ENCODE measurements at regions not wholly inside any gene's neighbourhood (a gene's known extent, or its start where the extent isn't known, plus 50 kb on each side); places are given as distances from the start of the nearest gene placed in this dataset.

GRCh38 chr2:39954346-39954745 is 175.3 kb upstream of the THUMPD2 start (continued):
- no peak for TF ChIP-seq RNF219 (CRISPR knock-in tag; IDR thresholded peaks at IDR 0.05)
- TF ChIP-seq ZNF691 (CRISPR knock-in tag; IDR thresholded peaks at IDR 0.05; ENCODE audit: borderline replicate concordance, low read depth) = no peak
- no peak for TF ChIP-seq DBP (CRISPR knock-in tag; IDR thresholded peaks at IDR 0.05; ENCODE audit: not compliant biosample characterization)
- TF ChIP-seq ZNF180 (CRISPR knock-in tag; IDR thresholded peaks at IDR 0.05; ENCODE audit: borderline replicate concordance, low read depth) = no peak
- TF ChIP-seq PHB2 (IDR thresholded peaks at IDR 0.05; ENCODE audit: partially characterized antibody) = no peak
- no peak for TF ChIP-seq ONECUT2 (CRISPR knock-in tag; IDR thresholded peaks at IDR 0.05)
- no peak for TF ChIP-seq ZNF768 (CRISPR knock-in tag; IDR thresholded peaks at IDR 0.05)

- no peak for ATAC-seq
- Histone ChIP-seq H4K20me1 (ENCODE audit: insufficient read depth, low read length) (no peaks in the 10 kb centered on the region), H3K9me3 (ENCODE audit: low read length) (no peaks in the 10 kb centered on the region), H3K4me1 (ENCODE audit: insufficient read depth, low read length) (no peaks in the 10 kb centered on the region), H3K27me3 (ENCODE audit: control insufficient read depth in 1 of 2, insufficient read depth in 2 of 2, low read length in 2 of 2) (no peaks in the 10 kb centered on the region), H3K4me3 (replicated peaks in 1 of 3; ENCODE audit: insufficient read depth in 1 of 3, low read depth in 2 of 3, low read length in 3 of 3) (no peak overlapping the region; a peak in 1 of 6 replicates), H3K4me2 (ENCODE audit: low read depth, low read length) (no peak overlapping the region), H3K9ac (ENCODE audit: insufficient read depth, low read depth, low read length) (no peak overlapping the region), H3K27ac (ENCODE audit: extremely low read length, insufficient read depth, low read length) (no peak overlapping the region), H3K79me2 (ENCODE audit: insufficient read depth, low read length) (no peaks in the 10 kb centered on the region), H3K36me3 (replicated peaks in 1 of 2; ENCODE audit: control insufficient read depth in 1 of 2, insufficient read depth in 2 of 2, low read length in 2 of 2) (no peaks in the 10 kb centered on the region), H2AFZ (ENCODE audit: low read length) (no peak overlapping the region)
- ChIA-PET POLR2A (no interaction called here), CTCF (ENCODE audit: low intra/inter-chr PET ratio, low total read pairs) (no interaction called here)
- TF ChIP-seq MED1 (CRISPR knock-in tag; IDR thresholded peaks at IDR 0.05) (no peak), PRPF4 (IDR thresholded peaks at IDR 0.05; ENCODE audit: low read depth, low read length, poor library complexity, severe bottlenecking) (no peak), EED (CRISPR knock-in tag; IDR thresholded peaks at IDR 0.05) (no peak), ZNF784 (CRISPR knock-in tag; IDR thresholded peaks at IDR 0.05; ENCODE audit: borderline replicate concordance) (no peak), ZNF281 (CRISPR knock-in tag; IDR thresholded peaks at IDR 0.05; ENCODE audit: borderline replicate concordance) (no peak), ZNF232 (CRISPR knock-in tag; IDR thresholded peaks at IDR 0.05; ENCODE audit: borderline replicate concordance) (no peak)
- FAIRE-seq = no peak
- WGBS (ENCODE audit: low lambda C conversion rate) = 1% methylated on average over 1 of the region's 1 CpG
- intact Hi-C loops (cut with micrococcal nuclease; ENCODE audit: unreplicated experiment) = no loop called here
- in situ Hi-C loops (cut with HindIII; ENCODE audit: extremely low pct_ligation_motif_present, low pct_unique_long_range_greater_than_20kb) = no loop called here
- BruUV-seq (replicated peaks) = no TSS peak
- no peak for DNase-seq (ENCODE audit: low spot score)
These were observed 170.1 kb upstream of the THUMPD2 start for GRCh38 chr2:39949131-39949530.

Data from HepG2 (cell line).